BJ (cell line): ENCODE measurements at regions not wholly inside any gene's neighbourhood (a gene's known extent, or its start where the extent isn't known, plus 50 kb on each side); places are given as distances from the start of the nearest gene placed in this dataset.

Experiments used
- CTCF ChIA-PET: fragments of 350-600 bp; formaldehyde crosslinking; extraction: SDS; loops from one replicate; lab custom pipeline; 2021; ENCODE audit warnings: antibody characterized with exemption, inconsistent platforms; lab: Yijun Ruan, JAX
- POLR2A ChIA-PET: fragments of 300-600 bp; sonication (Branson Sonifier 250); formaldehyde crosslinking; extraction: SDS; loops from one replicate; lab custom pipeline; 2021; ENCODE audit warnings: antibody characterized with exemption; lab: Charles Lee
- DNase-seq: peaks from one replicate; pipeline ENCODE4 v3.0.0-alpha.2; 2011; ENCODE audit warnings: low read depth
- H3K27me3 ChIP-seq: 2 replicates; pipeline ENCODE4 v1.6.0; 2011; ENCODE audit warnings: low read length; ENCODE audit not compliant: control insufficient read depth, insufficient read depth
- H3K36me3 ChIP-seq: 2 replicates; pipeline ENCODE4 v1.5.1; 2011; ENCODE audit warnings: low read length; ENCODE audit not compliant: control insufficient read depth, insufficient read depth
- H3K4me3 ChIP-seq: 2 replicates; pipeline ENCODE4 v1.5.1; 2011; ENCODE audit warnings: low read depth, mild to moderate bottlenecking, control low read depth, low read length
- CTCF ChIP-seq: IDR thresholded peaks from 2 replicates; pipeline ENCODE4 v1.5.1; 2011; ENCODE audit warnings: low read depth, mild to moderate bottlenecking, control low read depth, inconsistent platforms, low read length, moderate library complexity; ENCODE audit not compliant: insufficient read depth

DNA sequence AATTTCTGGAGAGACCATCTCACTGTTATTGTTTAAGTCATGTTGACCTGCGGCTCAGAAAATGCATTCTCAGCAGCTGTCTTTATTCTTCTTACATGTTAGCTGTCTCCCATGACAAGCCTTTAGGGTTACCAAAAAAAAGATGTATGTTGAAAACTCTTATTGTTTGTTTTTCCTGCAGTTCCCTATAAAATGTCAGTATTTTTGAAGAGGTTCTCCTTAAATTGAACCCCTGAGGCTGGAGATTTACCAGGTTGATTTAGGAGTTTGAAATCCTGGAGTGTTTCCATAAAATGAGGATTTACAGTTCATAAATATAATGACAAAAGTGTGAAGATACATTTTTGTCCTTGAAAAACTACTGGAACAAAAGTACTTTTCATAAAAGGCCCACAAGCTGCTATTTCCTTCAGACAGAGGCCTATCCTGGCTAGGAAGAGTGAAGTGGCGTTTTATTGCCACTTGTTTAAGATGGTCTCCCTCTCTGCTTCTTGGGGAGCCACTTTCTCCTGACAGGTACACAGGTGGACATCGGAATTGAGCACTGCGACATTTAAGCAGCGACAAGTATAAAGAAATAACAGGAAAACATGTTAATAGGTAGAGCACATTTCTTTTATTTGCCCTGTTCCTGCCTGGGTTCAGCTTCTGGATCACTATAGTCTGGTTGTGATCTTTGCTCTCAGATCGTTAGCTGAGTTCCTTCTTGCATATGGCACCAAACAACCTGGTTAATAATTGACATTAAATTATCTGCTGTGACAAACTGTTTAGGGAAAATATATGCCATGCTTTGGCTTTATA lies 344.8 kb upstream of the RPS23 start:
- ChIA-PET CTCF (interaction anchor here (0.6 kb wide), 1 partner anchor 29 kb away, joined by 3 read pairs; no protein-coding TSS in a partner anchor), POLR2A (no interaction called here)
- no peaks in the 10 kb centered on the region for H3K36me3 ChIP-seq
- no peak for TF ChIP-seq CTCF
- no peak for DNase-seq
- H3K27me3 ChIP-seq, result no peaks in the 10 kb centered on the region; the same call in 1 of the 2 replicates
- H3K4me3 ChIP-seq, result no peak overlapping the region

GRCh38 chr5:82622205-82622604 lies 344.1 kb upstream of the RPS23 start:
- H3K27me3 ChIP-seq, result no peaks in the 10 kb centered on the region; the same call in 1 of the 2 replicates
- no peaks in the 10 kb centered on the region for H3K36me3 ChIP-seq
- TF ChIP-seq CTCF, result no peak
- CTCF ChIA-PET, result no interaction called here
- no peak for DNase-seq
- no peak overlapping the region for H3K4me3 ChIP-seq
- POLR2A ChIA-PET, result no interaction called here

- H3K36me3 ChIP-seq, result no peaks in the 10 kb centered on the region
- DNase-seq, result no peak
- CTCF ChIA-PET, result no interaction called here
- H3K4me3 ChIP-seq, result no peak overlapping the region
- H3K27me3 ChIP-seq, result no peaks in the 10 kb centered on the region; the same call in 1 of the 2 replicates
- TF ChIP-seq CTCF, result no peak
- POLR2A ChIA-PET, result no interaction called here
These were observed 342.9 kb upstream of the RPS23 start for GRCh38 chr5:82620957-82621600.

GRCh38 chr5:82619097-82619496 lies 340.9 kb upstream of the RPS23 start:
- POLR2A ChIA-PET, result no interaction called here
- Histone ChIP-seq H3K27me3 (no peaks in the 10 kb centered on the region; the same call in 1 of the 2 replicates), H3K36me3 (no peaks in the 10 kb centered on the region), H3K4me3 (no peak overlapping the region)
- TF ChIP-seq CTCF, result no peak
- no peak for DNase-seq
- CTCF ChIA-PET, result no interaction called here

DNA sequence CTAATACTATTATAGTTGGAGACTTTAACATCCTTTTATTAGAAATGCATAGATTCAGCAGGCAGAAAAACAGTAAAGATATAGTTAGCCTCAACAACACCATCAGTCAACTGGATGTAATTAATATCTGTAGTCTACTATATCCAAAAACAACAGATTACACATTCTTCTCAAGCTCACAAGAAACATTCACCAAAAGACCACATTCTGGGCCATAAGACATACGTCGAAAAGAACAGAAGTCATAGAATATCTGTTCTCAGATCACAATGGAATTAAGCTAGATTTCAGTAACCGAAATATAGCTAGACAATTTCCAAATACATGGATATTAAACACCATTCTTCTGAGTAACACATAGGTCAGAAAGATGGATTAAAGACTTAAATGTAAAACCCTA lies 336.6 kb upstream of the RPS23 start:
- TF ChIP-seq CTCF, result no peak
- no peaks in the 10 kb centered on the region for H3K27me3 ChIP-seq
- CTCF ChIA-PET, result no interaction called here
- POLR2A ChIA-PET, result no interaction called here
- no peaks in the 10 kb centered on the region for H3K36me3 ChIP-seq
- no peak for DNase-seq
- no peak overlapping the region for H3K4me3 ChIP-seq
